NCI-H2171 (cell line): ENCODE measurements at regions not wholly inside any gene's neighbourhood (a gene's known extent, or its start where the extent isn't known, plus 50 kb on each side); places are given as distances from the start of the nearest gene placed in this dataset.

Source experiments
- DNase-seq: peaks from one replicate; lab custom pipeline; 2025; lab: John Stamatoyannopoulos, UW

DNA sequence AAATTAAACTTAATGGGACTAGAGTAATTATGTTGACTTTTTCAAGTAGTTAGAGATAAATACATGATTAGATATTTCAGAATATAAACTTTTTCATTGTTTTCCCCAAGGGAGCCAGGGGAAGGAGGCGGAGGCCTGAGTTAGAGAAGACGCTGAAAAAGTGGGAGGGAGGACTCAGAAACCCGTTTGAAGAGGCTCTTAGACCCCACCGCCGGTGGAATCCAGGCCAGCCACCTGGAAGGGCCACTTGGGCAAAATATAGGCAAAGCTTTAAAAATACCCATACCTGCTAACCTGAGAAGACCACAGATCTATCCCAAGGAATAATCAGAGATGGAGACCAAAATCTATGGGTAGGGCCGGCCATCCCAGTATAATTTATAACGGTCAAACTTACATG lies 242.6 kb downstream of the PTPRU start:
- no peak for DNase-seq

DNA sequence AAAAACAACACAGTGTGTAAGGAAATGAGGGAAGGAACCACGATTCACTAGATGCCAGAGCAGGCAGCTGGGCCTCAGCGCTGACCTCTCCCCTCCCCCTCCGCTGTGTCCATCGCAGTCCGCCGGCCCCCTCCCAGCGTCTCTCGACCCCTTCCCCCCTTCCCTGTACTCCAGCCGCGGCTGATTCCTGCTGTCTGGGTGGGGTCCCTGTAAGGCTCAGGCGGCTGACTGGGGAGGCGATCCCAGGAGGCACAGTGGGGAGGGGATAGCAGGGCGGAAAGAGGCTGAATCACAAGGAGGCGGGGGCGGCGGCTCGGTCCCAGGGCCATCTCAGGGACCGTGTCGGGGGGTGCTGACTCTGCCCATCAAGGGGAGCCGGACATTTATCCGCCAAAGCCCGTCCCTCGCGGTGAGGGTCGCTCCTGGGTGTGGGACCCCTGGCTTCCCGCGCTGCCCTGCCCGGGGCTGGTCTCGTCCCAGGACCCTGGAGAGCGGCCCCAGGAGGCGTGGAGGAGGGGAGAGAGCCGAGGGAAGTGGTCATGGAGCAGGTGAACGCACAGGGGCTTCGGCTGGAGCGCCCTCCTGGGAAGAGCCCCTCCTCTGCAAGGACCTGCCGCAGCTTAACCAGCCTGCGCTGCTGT lies 241.9 kb downstream of the PTPRU start:
- no peak for DNase-seq

DNA sequence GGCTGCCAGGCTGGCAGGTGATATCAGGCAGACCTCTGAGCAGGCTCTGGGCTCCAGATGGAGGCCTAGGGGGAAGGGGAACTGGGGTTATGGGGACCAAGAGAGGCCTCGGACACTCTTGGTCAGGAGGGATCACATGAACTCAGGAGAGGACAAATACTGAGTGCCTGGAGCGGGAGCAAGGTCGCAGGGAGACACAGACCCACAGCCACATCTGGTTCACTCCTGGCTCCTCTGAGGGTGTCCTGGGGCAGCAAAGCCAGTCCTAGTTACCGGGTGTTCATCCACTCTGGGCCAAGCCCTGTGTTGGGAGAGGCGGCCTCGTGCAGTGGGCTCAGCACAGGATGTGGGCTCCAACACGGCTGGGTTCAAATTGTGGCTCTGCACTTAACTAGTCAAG lies 239.0 kb downstream of the PTPRU start:
- no peak for DNase-seq

DNA sequence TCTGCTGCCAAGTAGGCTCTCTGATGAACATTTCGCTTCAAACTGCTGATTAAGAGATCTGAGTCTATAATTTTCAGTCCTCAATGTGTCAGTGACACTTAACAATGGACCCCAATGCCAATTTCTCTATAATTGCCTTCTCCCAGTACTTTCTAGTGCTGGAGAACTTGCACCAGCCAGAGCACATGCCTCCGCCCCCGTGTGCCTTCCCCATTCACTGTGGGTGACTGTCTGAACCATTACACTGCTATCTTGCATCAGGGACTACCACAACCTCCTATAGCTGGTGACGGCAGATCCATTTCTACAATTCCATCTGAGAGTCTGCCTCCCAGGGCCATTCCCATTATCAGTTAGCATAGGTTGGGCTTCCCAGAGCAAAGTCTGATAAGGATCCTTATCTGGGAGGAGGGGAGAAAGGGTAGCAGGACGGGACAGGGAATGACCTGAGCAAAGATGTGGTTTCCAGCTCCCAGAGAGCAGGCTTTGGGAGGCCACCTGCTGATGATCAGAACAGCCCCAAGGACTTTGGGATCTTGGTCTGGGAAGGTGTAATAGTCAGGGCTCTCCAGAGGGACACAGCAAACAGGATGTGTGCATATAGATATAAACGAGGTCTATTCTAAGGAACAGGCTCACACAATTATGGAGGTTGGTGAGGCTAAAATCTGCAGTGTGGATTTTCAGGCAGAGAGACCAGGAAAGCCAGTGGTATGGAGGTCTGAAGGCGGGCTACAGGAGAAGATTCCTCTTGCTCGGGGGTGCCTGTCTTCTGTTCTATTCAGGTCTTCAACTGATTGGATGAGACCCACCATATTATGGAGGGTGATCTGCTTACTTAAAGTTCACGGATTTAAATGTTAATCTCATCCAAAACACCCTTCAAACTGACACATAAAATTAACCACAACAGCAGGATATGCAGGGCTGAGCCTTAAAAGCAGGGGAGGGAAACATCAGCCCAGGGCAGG lies 238.2 kb downstream of the PTPRU start:
- no peak for DNase-seq

DNA sequence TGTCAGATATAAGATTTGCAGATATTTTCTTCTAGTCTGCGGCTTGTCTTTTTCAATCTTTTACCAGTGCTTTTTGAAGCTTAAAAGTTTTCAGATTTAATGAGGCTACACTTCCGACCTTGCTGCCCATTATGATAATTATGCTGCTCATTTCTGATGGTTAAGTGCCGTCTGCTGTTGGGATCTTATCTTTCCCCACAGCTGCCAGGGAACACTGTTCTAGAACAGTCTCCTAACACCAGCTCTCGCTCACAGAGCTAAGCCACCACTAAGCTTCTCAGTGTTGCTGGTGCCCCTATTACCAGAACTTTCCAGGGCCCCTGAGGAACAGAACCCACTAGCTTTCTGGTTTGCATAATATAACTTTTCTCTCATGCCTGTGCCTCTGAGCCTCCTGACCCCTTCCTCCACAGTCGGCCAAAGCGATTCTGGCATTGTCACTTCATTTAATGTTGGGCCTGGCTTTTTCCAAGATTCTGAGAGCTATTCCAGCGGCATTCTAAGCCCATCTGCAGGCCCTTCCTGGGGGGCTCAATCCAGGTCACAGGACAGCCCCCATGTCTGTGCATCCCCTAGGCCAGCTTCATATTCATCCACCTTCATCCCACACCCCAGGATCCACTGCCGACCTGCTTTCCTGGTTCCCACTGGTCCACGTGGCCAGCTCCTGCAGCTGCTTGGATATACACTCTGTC lies 237.0 kb downstream of the PTPRU start:
- no peak for DNase-seq

DNA sequence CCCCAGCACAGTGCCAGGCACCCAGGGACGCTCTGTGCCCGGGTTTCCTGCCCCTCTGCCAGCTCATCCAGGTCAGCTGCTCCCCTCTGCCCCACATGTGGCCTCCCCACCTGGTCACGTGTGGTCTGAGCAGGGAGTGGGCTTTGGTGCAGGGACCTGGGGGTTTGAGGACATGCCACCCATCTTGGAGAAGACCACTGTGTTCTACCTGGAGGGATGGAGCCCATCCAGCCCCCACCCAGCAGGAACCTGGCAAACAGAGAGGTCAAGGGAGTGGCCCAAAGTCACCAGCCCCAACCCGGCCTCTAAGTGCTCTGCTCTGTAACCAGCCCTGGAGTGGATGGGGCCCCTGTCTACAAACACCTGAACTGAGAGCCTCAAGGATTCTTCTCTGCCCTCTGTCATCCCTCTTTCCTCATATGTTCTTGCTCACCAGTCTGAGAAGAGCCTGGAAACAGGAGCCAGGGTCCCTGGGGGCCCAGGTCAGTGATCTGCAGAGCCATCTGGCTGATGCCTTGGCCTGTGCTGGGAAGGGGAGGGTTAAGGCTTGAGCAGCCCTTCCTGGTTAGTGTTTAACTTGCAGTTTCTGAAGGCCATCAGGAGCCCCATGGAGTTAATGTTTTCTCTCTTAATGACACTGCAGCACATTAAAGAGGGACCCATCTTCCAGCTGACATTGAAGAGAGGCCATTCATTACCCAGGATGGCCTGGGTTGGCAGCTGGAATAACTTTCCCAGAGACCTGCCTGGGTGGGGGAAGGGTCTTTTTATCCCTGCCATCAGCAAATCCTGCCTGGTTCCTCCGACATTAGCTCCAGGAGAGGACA lies 235.4 kb downstream of the PTPRU start:
- DNase-seq, result no peak

DNA sequence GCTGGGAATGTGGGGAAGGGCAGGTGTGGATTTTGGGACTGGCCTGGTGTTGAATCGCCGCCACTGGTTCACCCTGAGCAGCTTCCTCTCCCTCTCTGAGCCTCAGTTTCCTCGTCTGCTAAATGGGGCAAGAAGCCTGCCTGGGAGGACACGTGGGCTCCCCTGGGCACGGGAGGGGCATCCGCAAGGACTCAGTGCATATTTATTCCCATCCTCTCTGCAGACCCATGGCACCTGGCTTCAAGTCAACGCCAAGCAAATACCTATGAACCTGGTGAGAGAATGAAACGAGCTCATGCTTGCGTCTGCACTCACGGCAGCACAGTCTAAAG lies 234.4 kb downstream of the PTPRU start:
- DNase-seq, result no peak

DNA sequence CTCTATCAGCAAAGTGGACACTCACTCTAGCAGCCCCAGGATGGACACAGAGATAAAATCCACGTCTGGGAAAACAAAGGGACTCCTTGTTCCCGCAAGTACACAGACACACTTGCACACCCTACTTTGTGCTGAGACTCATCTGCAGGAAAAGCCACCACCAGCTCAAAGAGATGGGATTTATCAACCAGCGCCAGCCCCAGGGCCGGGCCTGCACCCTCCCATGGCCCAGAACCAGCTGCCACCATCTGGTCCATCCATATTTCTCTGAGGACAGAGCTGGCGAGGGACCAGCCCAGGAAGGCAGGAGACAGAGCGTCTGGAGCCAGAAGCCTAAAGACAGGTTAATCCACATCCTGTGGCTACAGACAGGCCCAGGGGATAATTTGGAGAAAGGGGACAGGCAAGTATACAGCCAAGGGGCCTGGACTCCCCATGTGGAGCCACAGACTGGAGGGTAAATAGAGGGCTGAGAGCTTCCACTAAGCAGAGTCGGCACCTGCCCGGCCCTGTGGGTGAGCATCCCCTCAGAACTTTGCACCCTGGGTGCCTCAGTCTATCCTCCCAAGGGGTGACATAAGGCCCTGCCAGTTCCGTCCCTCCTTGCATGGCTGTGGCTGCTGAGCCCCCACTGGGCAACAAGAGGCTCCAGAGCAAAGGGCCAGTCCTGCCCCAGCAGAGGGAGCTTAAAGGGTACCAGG lies 233.9 kb downstream of the PTPRU start:
- peak; percentile 57 for DNase-seq

DNA sequence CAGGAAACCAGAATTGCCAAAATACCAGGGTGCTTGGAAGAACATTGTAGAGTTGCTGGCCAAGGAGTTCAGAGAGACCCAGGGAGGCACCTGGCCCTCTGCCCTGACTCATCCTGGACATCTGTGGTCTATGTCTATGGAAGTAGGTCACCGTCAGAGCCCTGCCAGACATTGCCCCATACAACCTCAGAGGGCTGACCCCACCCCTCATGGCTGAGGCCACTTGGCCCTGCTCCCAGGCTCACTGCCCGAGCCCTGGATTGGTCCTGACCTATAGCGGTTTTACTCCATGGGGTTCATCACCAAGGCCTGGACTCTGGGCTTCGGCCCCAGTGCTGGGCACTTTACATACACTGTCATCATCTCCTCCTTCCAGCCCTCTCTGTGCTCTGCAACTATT lies 233.1 kb downstream of the PTPRU start:
- DNase-seq, result no peak

DNA sequence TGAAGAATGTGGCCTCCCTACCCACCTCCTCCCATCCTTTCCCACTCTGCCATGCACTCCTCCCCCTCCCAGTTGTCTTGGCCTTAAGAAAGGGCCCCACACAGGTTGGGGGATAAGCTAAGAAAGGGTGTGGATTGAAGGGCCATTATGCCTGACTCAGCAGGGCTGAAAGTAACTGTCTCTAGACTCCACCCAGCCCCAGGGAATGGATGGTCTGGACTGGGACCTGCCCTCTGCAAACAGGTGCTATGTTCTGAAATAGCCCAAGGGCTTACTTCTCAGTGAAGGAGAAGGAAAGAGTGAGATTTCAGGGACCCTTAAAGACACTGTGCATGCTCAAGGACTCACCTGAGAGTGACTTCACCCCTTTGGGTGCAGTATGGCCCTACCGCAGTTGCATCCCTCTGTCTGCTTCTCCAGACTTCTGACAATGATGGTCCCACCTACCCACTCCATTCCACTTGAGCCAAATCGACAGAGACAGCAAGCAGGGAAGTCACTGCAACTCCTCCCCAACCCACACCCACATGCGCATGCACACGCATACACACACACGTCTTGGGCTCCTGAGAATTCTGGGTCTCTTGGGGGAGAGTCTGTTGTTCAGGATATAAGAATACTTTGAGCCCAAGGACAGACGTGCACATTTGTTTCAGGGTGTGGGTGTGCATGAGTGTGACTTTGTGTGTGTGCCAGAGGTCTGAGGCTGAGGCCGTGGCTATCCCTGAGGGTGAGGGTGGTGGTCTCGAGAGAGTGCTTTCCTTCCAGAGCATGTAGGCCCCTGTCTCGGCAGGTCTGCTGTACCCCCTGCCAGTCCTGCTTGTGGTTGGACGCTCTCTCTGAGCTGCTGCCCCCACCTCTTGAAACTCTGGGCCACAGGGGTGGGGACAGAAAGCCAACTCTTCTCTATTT lies 231.9 kb downstream of the PTPRU start:
- no peak for DNase-seq

DNA sequence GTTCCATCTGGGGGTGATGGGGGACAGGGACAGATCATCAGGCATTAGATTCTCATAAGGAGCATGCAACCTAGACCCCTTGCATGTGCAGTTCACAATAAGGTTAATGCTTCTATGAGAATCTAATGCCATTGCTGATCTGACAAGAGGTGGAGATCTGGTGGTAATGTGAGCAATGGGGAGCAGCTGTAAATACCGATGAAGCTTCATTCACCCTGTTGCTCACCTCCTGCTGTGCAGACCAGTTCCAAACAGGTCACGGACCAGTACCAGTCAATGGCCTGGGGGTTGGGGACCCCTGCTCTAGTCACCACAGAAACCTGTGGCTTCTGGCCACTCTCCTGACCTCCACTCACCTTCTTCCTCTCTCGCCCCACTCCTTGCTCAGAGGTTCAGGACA lies 229.9 kb downstream of the PTPRU start:
- no peak for DNase-seq

DNA sequence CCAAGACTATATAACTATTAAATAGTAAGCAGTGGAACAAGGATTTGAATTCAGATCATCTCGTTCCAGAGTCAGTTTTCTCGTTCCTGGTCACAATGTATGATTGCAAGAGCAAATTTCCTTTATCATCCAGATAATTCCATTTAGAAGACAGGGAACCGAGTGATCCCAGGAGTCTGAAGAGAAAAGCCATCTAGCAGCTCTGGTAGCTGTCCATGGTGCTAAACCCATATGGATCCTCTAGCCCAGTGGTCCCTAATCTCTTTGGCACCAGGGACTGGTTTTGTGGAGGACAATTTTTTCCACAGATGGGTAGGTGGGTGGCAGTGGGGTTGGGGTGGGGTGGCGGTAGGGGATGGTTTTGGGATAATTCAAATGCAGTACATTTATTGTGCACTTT lies 229.4 kb downstream of the PTPRU start:
- DNase-seq, result no peak

DNA sequence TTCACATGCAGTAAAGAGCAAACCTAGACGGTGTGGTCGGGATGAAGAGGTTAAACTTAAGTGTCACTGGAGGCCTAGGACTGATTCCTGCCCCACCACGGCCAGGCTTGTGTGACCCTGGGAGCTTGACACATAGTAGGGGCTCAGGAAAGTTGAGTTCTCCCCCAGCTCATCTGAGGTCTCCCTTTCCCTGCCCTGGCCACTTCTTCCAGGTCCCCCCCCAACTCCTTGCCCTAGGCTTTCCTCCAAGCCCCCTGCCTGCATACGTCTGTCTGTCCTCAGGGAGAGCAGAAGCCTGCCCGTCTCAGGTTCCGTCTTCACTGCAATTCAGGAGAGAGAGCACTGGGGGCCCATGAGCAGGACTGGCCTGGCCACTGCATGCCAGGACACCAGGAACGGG lies 225.8 kb downstream of the PTPRU start:
- DNase-seq, result no peak

DNA sequence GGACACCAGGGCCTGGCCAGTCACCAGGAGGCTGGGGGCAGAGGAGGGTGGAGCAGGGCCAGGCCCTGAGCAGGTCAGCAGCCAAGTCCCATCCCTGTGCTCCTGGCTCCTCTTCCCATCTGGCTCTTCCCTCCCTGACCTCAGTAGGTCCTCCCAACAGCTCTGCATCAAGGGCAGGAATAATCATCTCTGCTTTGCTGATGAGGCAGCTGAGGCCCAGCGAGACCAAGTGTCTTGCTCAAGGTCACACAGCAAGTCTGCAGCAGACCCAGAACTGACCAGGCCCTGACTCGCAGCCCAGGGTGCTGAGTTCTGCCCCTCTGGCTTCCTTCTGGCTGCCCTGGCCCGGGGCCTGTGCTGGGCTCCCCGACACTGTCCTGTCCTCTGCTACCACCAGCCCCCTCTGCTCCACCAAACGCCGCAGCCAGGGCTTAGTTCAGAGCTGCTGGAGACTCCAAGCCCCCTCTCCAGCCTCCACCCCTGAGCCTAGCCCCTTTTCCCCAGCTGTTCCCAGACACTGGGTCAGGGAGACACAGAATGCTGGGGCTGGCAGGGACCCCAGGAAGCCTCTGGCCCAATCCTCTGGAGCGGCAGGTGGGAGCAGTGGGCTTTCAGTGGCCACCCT lies 224.9 kb downstream of the PTPRU start:
- DNase-seq, result no peak

DNA sequence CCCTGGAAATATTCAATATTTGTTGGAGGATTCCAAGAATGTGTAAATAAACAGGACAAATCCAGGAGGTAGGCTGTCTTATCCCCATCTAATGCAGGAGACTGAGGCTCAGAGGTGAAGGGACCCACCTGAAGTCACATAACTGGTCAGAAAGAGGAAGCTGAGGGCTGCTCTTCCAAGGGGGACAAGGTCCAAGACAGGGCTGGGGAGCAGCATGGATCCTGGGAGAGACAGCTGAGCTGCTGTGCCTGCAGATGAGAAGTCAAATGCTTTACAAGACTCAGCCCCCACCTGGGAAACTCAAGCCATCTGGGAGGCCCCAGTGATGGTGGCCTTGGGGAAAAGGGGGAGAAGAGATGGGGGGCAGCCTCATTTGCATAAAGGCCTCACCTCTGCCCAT lies 224.4 kb downstream of the PTPRU start:
- DNase-seq, result no peak

DNA sequence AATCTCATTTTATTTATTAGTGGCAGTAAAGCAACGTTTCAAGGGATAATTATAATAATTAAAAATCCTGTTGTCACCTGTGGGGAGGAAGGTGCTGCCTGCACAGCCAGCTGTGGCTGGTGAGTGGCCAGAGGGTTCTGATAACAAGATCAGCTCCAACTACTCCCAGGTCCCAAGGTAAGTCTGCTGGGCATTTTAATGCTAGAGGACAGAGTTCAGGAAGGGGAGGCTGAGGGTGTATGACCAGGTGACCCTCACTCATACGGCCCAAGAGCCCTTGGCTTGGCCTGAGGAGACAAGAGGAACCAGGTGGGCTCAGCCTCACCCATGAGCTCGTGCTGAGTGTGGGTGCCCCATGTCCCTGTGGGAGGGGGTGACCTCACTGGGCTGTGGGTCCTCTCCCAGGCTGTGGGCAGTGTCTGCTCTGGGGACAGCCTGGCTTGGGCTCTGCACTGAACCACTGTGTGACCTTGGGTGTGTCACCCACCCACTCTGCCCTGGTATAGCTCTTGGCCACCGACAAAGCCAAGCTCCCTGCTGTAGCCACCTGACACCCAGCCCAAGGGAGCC lies 223.8 kb downstream of the PTPRU start:
- DNase-seq, result no peak

DNA sequence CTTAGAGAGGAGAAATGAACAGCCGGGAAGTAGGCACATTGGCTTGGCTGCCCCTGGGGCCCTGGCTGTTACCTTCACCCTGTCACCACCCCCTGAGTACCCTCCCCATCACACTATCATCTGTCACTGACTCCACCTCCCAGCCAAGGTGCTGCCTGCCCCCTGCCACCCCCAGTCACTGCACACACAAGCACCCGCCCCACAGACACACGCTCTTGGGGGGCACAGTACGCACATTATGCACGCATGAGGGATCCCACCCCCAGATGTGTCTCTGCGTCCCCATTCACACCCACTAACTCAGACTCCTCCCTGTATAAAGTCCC lies 223.3 kb downstream of the PTPRU start:
- DNase-seq, result no peak

DNA sequence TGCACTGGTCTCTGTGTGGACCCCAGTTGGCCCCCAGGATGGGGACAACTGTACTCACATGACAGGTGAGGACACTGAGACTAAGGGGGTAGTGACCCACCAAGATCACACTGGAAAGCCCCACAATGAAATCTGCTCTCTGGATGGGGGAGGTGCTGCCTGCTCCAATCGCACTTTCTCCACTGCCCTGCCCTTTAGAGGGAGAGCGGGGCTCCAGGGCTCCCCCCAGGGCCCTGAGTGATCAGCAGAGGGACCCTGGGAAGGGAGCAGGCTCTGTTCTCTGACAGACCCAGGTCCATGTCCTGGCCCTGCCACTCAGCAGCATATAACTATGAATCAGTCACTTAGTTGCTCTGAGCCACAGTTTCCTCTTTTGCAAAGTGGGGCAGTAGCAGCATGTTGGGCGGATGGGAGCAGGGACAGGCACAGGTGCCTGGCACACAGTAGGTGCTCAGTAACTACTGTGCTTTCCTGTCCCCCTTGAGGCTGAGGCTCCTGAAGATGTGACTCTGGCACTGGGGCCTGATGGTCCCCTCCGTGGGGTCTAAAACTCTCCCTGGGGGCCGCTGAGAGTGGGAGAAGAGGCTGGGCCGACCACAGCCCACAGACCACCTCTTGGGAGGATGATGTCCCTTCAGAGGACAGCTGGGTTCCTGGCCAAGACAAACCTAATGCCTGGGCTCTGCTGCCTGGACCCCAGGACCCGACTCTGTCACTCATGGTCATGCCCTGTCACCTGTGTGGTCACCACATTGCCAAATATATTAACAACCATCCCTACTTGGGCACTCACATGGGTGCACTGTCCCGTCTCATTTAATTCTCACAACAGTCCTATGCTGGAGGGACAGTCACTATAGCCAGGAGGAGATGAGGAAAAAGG lies 222.7 kb downstream of the PTPRU start:
- no peak for DNase-seq
